ENCODE measurements at regions not wholly inside any gene's neighbourhood (a gene's known extent, or its start where the extent isn't known, plus 50 kb on each side); places are given as distances from the start of the nearest gene placed in this dataset.
A peak's percentile ranks its signal among the peaks of the same experiment; 100 is the strongest.

DNA sequence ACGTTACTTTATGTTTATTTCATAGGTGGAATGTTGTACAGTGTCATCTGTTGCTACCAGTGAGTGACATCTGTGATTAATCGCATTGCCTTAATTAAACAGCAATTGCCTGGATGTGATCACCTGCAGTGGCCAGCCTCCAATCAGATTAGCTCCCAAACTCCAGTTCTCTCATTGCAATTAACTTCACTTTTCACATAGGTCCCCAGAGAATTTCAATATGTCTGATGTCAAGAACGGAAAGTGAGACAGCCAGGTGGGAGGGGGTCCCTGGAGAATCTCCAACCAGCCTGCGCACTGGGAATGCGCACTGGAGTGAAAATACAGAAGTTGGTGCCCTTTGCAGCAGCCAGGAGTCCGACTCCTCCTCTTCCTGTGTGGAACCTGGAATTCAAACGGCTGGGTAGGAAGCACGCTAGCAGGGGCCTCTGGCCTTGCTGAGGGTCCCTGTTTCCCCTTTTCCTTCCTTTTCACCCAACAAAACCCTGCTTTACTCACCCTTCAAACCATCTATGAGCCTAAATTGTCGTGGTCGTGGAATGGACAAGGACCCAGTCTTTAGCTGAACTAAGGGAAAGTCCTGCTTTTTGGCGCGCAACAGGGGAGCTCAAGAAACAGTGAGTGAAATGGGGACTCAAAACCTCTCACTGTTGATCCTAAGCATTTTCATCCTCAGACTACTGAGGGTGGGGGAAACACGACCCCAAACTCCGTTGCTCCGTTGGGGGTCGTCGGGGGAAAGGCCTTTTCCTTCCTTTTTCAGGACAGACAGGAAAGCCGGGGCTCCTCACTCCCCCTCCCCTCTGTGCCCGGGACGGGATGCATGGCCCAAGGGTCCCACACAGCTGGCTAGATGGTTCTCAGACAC, 1355.5 kb upstream of the LRRTM3 start:
- 6 to 37% (median 17%) methylated on average over 19 to 20 of the region's 20 CpGs for WGBS, 3 donors
- peak overlapping the region; percentile 35 for H3K4me3 ChIP-seq
- H3K9me3 ChIP-seq = no peaks in the 10 kb centered on the region
- peaks cover 1% of the 10 kb centered on the region for H3K4me1 ChIP-seq (ENCODE audit: insufficient read depth)
- no peak for TF ChIP-seq EP300 (IDR thresholded peaks at IDR 0.05)
- TF ChIP-seq, protein P1, sequence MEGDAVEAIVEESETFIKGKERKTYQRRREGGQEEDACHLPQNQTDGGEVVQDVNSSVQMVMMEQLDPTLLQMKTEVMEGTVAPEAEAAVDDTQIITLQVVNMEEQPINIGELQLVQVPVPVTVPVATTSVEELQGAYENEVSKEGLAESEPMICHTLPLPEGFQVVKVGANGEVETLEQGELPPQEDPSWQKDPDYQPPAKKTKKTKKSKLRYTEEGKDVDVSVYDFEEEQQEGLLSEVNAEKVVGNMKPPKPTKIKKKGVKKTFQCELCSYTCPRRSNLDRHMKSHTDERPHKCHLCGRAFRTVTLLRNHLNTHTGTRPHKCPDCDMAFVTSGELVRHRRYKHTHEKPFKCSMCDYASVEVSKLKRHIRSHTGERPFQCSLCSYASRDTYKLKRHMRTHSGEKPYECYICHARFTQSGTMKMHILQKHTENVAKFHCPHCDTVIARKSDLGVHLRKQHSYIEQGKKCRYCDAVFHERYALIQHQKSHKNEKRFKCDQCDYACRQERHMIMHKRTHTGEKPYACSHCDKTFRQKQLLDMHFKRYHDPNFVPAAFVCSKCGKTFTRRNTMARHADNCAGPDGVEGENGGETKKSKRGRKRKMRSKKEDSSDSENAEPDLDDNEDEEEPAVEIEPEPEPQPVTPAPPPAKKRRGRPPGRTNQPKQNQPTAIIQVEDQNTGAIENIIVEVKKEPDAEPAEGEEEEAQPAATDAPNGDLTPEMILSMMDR (IDR thresholded peaks at IDR 0.05) = no peak
- intact Hi-C loops (cut with DNase I) = no loop called here
- H3K27ac ChIP-seq = no peak overlapping the region
- no peaks in the 10 kb centered on the region for H3K36me3 ChIP-seq
- DNase-seq = peak; percentile 19 to 68 (median 46)
- peaks cover 2% of the 10 kb centered on the region for H3K27me3 ChIP-seq

DNA sequence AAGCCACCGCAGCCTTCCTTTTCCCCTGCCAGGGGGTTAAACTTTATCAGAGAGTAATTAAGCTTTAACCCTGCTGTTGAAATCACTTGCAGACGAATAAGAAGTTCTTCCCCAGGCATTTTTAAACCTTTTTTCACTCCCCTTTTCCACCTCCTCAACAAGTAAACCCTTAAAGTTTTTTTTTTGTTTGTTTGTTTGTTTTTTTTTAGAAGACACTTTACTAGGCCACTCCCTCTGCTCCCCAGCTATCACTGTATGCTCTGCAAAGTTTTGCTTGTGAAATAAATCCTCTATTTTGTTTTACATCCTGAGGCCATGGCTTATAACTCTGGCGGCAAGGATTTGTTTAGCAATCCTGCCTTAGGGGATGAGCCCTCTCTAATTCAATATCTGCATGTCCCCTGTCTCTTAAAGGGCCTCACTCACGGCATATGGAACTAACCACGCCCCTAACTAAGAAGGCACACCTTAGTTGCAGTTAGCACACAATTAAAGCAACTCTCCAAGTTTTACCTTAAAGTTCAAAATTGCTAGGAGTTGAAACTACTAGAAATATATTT, 1354.7 kb upstream of the LRRTM3 start:
- H3K36me3 ChIP-seq = no peaks in the 10 kb centered on the region
- peaks cover 3% of the 10 kb centered on the region for H3K27me3 ChIP-seq
- TF ChIP-seq EP300 (IDR thresholded peaks at IDR 0.05) (no peak), POLR2A (IDR thresholded peaks at IDR 0.05) (no peak)
- TF ChIP-seq, protein P1 (IDR thresholded peaks at IDR 0.05) = no peak
- no peak overlapping the region for H3K27ac ChIP-seq
- H3K4me1 ChIP-seq (ENCODE audit: insufficient read depth) = peaks cover 1% of the 10 kb centered on the region
- intact Hi-C loops (cut with DNase I) = no loop called here
- 2 to 18% (median 3%) methylated on average over 5 of the region's 5 CpGs for WGBS, 3 donors
- H3K9me3 ChIP-seq = no peaks in the 10 kb centered on the region
- no peak for DNase-seq
- peak overlapping the region; percentile 35 for H3K4me3 ChIP-seq

DNA sequence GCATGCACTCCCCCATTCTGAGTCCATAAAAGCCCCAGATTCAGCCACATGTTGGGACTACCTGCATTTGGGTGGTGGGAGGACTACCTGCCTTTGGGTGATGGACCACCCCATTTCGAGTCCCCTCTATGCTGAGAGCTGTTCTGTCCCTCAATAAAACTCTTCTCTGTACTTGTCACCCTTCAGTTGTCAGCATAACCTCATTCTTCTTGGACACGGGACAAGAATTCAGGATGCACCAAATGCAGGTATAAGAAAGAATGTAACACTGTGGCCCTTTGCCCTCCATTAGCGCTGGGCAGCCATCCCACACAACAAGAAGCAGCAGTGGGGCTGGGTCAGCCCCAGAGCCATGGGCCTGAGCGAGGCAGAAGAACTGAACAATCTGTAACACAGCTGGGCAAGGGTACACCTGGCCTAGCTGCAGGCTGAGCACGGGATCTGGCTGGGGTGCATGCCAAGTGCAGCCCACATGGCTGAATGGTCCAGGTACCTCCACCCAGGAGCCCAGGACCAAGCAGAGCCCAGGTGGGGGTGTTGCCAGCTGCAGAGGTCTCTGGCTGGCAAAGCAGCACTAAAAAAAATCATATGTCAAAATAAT, 1344.3 kb upstream of the LRRTM3 start:
- H3K36me3 ChIP-seq = no peaks in the 10 kb centered on the region
- intact Hi-C loops (cut with DNase I) = no loop called here
- H3K27me3 ChIP-seq = no peaks in the 10 kb centered on the region
- no peak for TF ChIP-seq POLR2A (IDR thresholded peaks at IDR 0.05)
- TF ChIP-seq EP300 (IDR thresholded peaks at IDR 0.05) = no peak
- TF ChIP-seq, protein P1 (IDR thresholded peaks at IDR 0.05) = no peak
- H3K9me3 ChIP-seq = peaks cover 0 to 14% of the 10 kb centered on the region in 2 donors
- DNase-seq = no peak
- H3K4me3 ChIP-seq = no peak overlapping the region
- WGBS, 3 donors = 87 to 98% (median 95%) methylated on average over 5 of the region's 5 CpGs
- H3K27ac ChIP-seq = no peak overlapping the region
- H3K4me1 ChIP-seq (ENCODE audit: insufficient read depth) = no peaks in the 10 kb centered on the region

DNA sequence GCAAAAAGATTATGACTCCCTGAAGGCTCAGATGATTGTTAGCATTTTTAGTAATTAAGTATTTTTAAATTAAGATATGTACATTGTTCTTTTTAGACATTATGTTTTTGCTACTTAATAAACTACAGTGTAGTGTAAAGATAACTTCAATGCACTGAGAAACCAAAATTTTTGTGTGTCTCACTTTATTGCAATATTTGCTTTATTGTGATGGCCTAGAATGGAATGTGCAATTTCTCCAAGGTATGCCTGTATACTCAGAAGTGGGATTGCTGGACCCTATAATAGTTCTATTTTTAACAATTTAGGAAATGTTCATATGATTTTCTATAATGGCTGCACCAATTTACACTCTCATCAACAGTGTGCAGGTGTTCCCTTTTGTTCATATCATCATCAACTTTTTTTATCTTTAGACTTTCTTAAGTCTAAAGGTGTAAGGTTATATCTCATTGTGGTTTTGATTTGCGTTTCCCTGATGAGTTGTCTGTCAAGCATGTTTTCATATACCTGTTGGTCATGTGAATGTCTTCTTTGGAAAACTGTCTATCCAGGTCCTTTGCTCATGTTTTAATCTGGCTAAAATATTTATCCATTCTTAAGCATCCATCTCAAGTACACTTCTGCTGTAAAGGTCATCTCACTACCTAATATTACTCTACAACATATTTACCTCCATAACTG, 1323.5 kb upstream of the LRRTM3 start:
- WGBS, 3 donors = 91 to 96% (median 92%) methylated on average over 1 of the region's 1 CpG
- no peaks in the 10 kb centered on the region for H3K9me3 ChIP-seq
- H3K27ac ChIP-seq = no peak overlapping the region
- no peaks in the 10 kb centered on the region for H3K27me3 ChIP-seq
- no peak for TF ChIP-seq EP300 (IDR thresholded peaks at IDR 0.05)
- TF ChIP-seq, protein P1 (IDR thresholded peaks at IDR 0.05) = no peak
- no peak for TF ChIP-seq POLR2A (IDR thresholded peaks at IDR 0.05)
- H3K36me3 ChIP-seq = no peaks in the 10 kb centered on the region
- H3K4me3 ChIP-seq = no peak overlapping the region
- H3K4me1 ChIP-seq (ENCODE audit: insufficient read depth) = no peaks in the 10 kb centered on the region
- intact Hi-C loops (cut with DNase I) = no loop called here
- no peak for DNase-seq
